GM12892 (cell line): ENCODE measurements at regions not wholly inside any gene's neighbourhood (a gene's known extent, or its start where the extent isn't known, plus 50 kb on each side); places are given as distances from the start of the nearest gene placed in this dataset.

ENCODE experiments used
- DNase-seq: peaks from one replicate; pipeline ENCODE4 v3.0.0; 2011; ENCODE audit not compliant: insufficient read length
- FAIRE-seq: peaks from 2 replicates; lab custom pipeline; 2011; peaks lifted over from hg19 to GRCh38; lab: Jason Lieb, UNC
- POLR2A ChIP-seq: IDR thresholded peaks from 2 replicates; pipeline ENCODE4 v1.6.1; 2011; ENCODE audit warnings: low read depth, low read length, control low read depth
- POLR2AphosphoS5 ChIP-seq: IDR thresholded peaks from 2 replicates; pipeline ENCODE4 v1.6.1; 2011; ENCODE audit warnings: low read depth, low read length, control low read depth
- TAF1 ChIP-seq: IDR thresholded peaks from 2 replicates; pipeline ENCODE4 v1.6.1; 2011; ENCODE audit warnings: low read depth, mild to moderate bottlenecking, control low read depth, low read length, borderline replicate concordance

DNA sequence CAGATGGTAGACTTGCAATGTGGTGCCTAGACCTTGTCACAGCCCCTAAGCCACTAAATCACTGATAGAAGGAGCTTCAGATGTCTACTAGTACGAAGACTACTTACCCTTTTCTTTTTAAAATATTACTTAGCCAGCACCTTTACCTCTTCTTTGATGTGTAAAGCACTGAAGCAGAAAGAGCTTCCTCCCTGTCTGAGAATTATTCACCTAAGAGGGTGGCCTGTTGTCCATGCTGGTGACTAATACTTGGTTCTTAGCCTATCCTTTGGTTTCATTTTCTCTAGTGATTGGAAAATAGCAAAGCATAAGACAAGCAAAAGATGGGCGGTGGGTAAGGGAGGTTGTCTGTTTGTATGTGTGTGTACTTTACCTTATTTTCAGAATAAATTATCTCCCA lies 794.6 kb downstream of the TFAP2A start:
- no peak for TF ChIP-seq TAF1
- TF ChIP-seq POLR2A, result no peak
- TF ChIP-seq POLR2AphosphoS5, result no peak
- FAIRE-seq (no peak), DNase-seq (no peak)

GRCh38 chr6:9614778-9615177 lies 800.1 kb downstream of the TFAP2A start:
- no peak for FAIRE-seq

DNA sequence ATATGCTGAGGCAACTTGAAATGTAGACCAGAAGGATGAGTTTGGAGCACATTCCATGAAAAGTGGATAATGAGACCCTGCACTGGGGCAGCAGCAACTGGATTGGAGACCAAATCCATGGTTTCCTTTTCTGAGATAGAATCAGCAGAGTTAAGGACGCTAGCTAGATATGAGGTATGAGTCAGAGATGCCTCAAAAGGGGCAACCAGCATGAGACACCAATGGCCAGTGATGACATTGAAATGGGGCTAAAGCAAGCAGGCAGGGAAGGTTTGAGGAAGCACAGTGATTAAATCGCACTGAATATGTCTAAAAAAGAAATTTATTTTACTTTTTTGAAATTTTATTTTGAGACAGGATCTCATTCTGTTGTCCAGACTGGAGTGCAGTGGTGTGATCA lies 802.4 kb downstream of the TFAP2A start:
- no peak for DNase-seq
- TF ChIP-seq POLR2AphosphoS5, result no peak
- TF ChIP-seq TAF1, result no peak
- FAIRE-seq, result no peak

More at GRCh38 chr6:9614778-9615177, 800.1 kb downstream of the TFAP2A start:
- DNase-seq, result no peak
- TF ChIP-seq POLR2A, result no peak

DNA sequence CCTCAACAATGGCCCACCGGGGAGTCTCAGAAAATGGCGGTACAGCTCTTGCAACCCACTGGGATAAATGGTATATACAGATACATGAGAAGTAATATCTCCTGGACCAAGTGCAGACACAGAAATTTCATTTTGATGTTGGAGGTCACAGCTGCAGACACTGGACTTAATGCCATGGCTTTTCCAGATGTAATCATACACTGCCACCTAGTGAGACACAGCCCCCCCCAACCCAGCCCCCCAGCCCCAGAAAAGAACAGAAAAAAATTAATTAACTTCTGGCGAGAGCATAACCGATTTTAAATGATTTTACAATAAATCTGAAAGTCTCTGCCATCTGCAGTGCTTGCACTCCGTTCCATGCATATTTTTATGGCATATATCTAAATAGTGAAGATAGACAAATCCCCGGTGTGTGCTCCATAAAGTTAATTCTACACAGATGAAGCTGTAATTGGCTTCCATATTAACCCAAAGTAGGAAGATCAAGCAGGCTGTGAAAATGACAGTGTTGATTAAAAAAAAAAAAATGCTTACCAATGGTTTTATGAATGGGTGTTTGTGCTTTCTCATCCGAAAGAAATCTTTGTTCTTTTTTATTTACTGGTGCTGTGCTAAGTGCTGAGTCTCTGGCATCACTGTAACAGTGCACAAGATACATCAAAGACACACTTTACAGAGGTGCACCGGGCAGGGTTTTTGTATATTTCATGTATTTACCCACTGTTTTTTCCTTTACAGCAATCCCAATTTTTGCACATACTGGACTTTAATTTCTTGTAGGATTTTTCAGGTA lies 804.1 kb downstream of the TFAP2A start:
- no peak for DNase-seq
- no peak for TF ChIP-seq POLR2AphosphoS5
- TF ChIP-seq TAF1, result no peak
- no peak for FAIRE-seq

- TF ChIP-seq POLR2A (no peak), TAF1 (no peak)
- FAIRE-seq, result no peak
- DNase-seq, result no peak
Measured at GRCh38 chr6:9606435-9607134, 808.3 kb downstream of the TFAP2A start.

DNA sequence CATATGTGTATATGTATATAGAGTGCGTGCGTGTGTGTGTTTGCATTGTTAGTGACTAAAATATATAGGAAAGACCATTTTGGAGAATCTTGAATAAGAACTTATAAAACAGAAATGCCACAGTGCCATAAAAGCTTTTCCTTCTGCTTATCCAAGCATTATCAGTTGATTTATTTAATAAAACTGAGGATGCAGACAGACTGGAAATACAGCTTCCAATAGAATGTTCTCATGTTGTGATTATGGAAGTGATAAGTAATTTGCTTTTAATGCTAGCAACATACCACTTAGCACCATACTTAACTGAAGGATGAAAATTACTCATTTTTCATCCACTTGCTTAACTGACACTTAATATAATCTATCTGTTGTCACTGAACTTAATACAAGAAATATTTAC lies 820.1 kb downstream of the TFAP2A start:
- TF ChIP-seq POLR2AphosphoS5 (no peak), TAF1 (no peak), POLR2A (no peak)
- DNase-seq (no peak), FAIRE-seq (no peak)

DNA sequence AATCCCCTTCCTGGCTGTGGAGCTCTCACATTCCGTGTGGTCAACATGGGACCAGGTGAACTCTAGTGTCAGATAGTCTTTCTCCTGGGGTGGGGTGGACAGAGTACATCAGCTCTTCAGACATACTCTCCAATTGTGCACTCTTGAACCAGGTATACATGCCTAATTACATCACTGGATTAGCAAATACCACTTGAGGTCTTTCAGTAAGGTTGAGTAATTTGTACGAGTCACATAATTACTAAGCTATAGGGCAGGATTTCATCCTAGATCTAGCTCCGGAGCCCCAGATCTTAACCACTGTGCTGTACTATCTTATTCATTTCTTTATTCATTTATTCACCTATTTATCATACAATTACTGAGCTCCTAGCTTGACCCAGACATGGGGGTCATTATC lies 821.3 kb downstream of the TFAP2A start:
- TF ChIP-seq POLR2AphosphoS5 (no peak), POLR2A (no peak), TAF1 (no peak)
- no peak for FAIRE-seq
- DNase-seq, result no peak

DNA sequence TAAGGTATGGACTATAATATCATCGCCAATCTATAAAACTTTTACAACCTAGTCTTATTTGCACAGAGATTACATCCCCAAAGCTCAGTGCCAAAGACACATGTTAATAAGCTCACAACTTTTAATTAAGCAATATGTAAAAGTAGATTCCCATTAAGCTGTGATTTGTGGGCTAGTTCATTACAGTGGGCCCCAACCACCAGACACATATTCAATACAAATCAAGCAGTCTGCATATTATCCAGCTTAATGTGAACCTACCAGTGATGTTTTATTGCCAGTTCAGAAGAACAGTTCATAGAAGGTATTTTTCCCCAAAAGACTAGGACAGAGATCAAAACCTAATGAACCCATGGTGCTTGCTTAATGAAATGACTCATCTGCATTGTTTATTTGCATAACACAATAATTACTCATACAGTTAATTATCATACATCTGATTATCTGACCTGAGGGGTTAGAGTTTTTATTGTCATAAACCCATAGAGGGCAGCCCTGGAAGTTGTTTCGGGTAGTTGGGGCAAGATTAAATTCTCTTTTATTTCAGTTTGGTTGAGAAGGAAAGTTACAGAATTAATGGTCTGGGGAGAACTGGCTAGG lies 831.0 kb downstream of the TFAP2A start:
- FAIRE-seq (peak; percentile 38), DNase-seq (no peak)
- no peak for TF ChIP-seq TAF1
- TF ChIP-seq POLR2AphosphoS5, result no peak
- TF ChIP-seq POLR2A, result no peak

GRCh38 chr6:9581155-9581554 lies 833.7 kb downstream of the TFAP2A start:
- no peak for DNase-seq
- TF ChIP-seq POLR2AphosphoS5 (no peak), POLR2A (no peak), TAF1 (no peak)
- no peak for FAIRE-seq

DNA sequence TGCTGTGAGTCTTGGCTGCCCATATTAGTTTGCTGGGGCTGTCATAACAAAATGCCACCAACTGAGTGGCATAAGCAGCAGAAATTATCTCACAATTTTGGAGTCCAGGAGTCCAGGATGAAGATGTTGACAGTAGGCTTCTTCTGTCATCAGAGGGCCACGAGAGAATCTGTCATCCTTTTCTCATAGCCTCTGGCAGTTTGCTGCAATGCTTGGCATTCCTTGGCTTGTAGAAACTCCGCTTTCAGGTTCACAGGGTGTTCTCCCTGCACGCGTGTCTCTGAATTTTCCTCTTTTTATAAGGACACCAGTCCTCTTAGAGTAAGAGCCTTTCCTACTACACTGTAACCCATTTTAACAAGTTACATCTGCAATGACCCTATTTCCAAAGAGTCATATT lies 838.4 kb downstream of the TFAP2A start:
- TF ChIP-seq POLR2AphosphoS5 (no peak), TAF1 (no peak), POLR2A (no peak)
- FAIRE-seq, result no peak
- DNase-seq, result no peak

- FAIRE-seq, result no peak
- no peak for DNase-seq
- TF ChIP-seq TAF1, result no peak
- TF ChIP-seq POLR2AphosphoS5, result no peak
- no peak for TF ChIP-seq POLR2A
Measured at GRCh38 chr6:9566096-9566495, 848.8 kb downstream of the TFAP2A start.

DNA sequence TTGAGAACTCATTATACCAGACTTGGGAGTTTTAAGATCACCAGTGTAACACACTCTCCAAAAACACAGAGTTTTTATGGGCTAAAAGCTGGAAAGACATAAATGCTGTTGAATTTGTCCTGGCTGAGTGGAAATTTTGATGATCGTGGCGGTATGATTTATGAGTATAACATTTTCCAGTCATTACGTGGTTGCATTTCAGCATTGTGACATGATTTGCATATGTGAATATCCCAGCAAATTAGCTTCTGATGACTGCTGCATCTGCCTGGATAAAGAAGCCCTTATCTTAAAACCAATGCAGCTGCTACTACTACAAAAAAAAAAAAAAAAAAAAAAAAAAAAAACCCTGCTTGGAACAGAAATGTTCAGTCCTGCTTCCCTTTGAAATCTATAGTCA lies 850.9 kb downstream of the TFAP2A start:
- FAIRE-seq, result no peak

More for the DNA sequence above, 850.9 kb downstream of the TFAP2A start:
- no peak for DNase-seq
- TF ChIP-seq TAF1, result no peak
- no peak for TF ChIP-seq POLR2A
- no peak for TF ChIP-seq POLR2AphosphoS5
